A549 (cell line): ENCODE measurements at regions not wholly inside any gene's neighbourhood (a gene's known extent, or its start where the extent isn't known, plus 50 kb on each side); places are given as distances from the start of the nearest gene placed in this dataset.

Experiments used
- ATAC-seq, 2 experiments: fragments of 200-7000 bp in 1 of 2; fragments of >200 bp in 1 of 2; cut with Nextera tagmentation in 1 of 2; cut with Tn5 transposase in 1 of 2; 3 replicates each; pipeline versions ENCODE4 v1.8.0 to v1.9.1; 2018 to 2020; ENCODE audit warnings: mild to moderate bottlenecking in 1 of 2, moderate library complexity in 1 of 2
- CTCF ChIA-PET: fragments of 300-600 bp; sonication (Branson Sonifier 250); formaldehyde crosslinking; extraction: SDS; loops from one replicate; lab custom pipeline; 2021; ENCODE audit warnings: antibody characterized with exemption, inconsistent platforms; lab: Yijun Ruan, JAX
- POLR2A ChIA-PET: fragments of 350-600 bp; formaldehyde crosslinking; extraction: SDS; loops from one replicate; lab custom pipeline; 2021; ENCODE audit warnings: antibody characterized with exemption, inconsistent platforms; lab: Yijun Ruan, JAX
- DNase-seq, 2 experiments: peaks; one replicate each; pipeline versions ENCODE4 v3.0.0 to v3.0.0-alpha.2; 2011 to 2016; ENCODE audit warnings: low read depth in 1 of 2, low spot score in 1 of 2
- FAIRE-seq: peaks from 2 replicates; lab custom pipeline; 2011; peaks lifted over from hg19 to GRCh38; lab: Jason Lieb, UNC
- H3K27ac ChIP-seq, 2 experiments: fragments of >200 bp; sonication (Bioruptor Twin); formaldehyde crosslinking; 3 replicates each; pipeline ENCODE4 v1.5.1; 2016 to 2017
- H3K4me1 ChIP-seq: fragments of >200 bp; sonication (Bioruptor Twin); formaldehyde crosslinking; 3 replicates; pipeline ENCODE4 v1.6.1; 2016
- H3K4me2 ChIP-seq: fragments of >200 bp; sonication (Bioruptor Twin); formaldehyde crosslinking; 3 replicates; pipeline ENCODE4 v1.6.1; 2016
- H3K4me3 ChIP-seq: fragments of >200 bp; sonication (Bioruptor Twin); formaldehyde crosslinking; 3 replicates; pipeline ENCODE4 v1.5.1; 2016
- H3K9me3 ChIP-seq: fragments of >200 bp; sonication (Bioruptor Twin); formaldehyde crosslinking; 3 replicates; pipeline ENCODE4 v1.6.1; 2016
- ATOH8 ChIP-seq: fragments of 250-450 bp; sonication (Bioruptor Pico); IDR thresholded peaks from 2 replicates; pipeline ENCODE4 v1.5.0; 2020; ENCODE audit warnings: low read depth, mild to moderate bottlenecking, moderate library complexity
- CBX8 ChIP-seq: fragments of 200-600 bp; sonication (generic); IDR thresholded peaks from 2 replicates; pipeline ENCODE4 v1.6.1; 2016
- CHD4 ChIP-seq: fragments of 200-600 bp; sonication (generic); IDR thresholded peaks from 2 replicates; pipeline ENCODE4 v1.6.1; 2016; ENCODE audit warnings: antibody characterized with exemption, mild to moderate bottlenecking, borderline replicate concordance
- CTCF ChIP-seq: fragments of >200 bp; sonication (Bioruptor Twin); formaldehyde crosslinking; IDR thresholded peaks from 3 replicates; pipeline ENCODE4 v1.5.1; 2016
- E2F6 ChIP-seq: IDR thresholded peaks from 2 replicates; pipeline ENCODE4 v1.6.1; 2012; ENCODE audit warnings: low read depth, borderline replicate concordance
- EHF ChIP-seq: fragments of 250-450 bp; sonication (Bioruptor Pico); IDR thresholded peaks from 2 replicates; pipeline ENCODE4 v1.5.0; 2020; ENCODE audit warnings: mild to moderate bottlenecking
- ELK1 ChIP-seq: fragments of 150-350 bp; IDR thresholded peaks from 2 replicates; pipeline ENCODE4 v1.6.1; 2014; ENCODE audit warnings: low read depth, mild to moderate bottlenecking, low read length
- EP300 ChIP-seq, 2 experiments: fragments of >200 bp; sonication (Bioruptor Twin); formaldehyde crosslinking; IDR thresholded peaks; 2 replicates in 1 of 2; 3 replicates in 1 of 2; pipeline ENCODE4 v1.6.1; 2016 to 2017
- FOXS1 ChIP-seq: fragments of 250-450 bp; sonication (Bioruptor Pico); IDR thresholded peaks from 2 replicates; pipeline ENCODE4 v1.5.0; 2020; ENCODE audit warnings: mild to moderate bottlenecking, moderate library complexity
- GATA3 ChIP-seq: IDR thresholded peaks from 2 replicates; pipeline ENCODE4 v1.6.1; 2012; ENCODE audit warnings: borderline replicate concordance
- JUN ChIP-seq, 2 experiments: fragments of >200 bp; sonication (Bioruptor Twin); formaldehyde crosslinking; IDR thresholded peaks; 2 replicates in 1 of 2; 3 replicates in 1 of 2; pipeline ENCODE4 v1.6.1; 2016 to 2017
- MAX ChIP-seq: IDR thresholded peaks from 2 replicates; pipeline ENCODE4 v1.6.1; 2012
- MAZ ChIP-seq: fragments of 150-350 bp; IDR thresholded peaks from 2 replicates; pipeline ENCODE4 v1.6.1; 2014; ENCODE audit warnings: antibody characterized with exemption, low read depth, low read length, borderline replicate concordance
- MYC ChIP-seq: IDR thresholded peaks from 2 replicates; pipeline ENCODE4 v1.6.1; 2012; ENCODE audit warnings: mild to moderate bottlenecking, inconsistent platforms, low read length, improper control_type of control experiment, borderline replicate concordance
- NPAS2 ChIP-seq: fragments of 250-450 bp; sonication (Bioruptor Pico); IDR thresholded peaks from 2 replicates; pipeline ENCODE4 v1.8.0; 2022; ENCODE audit warnings: mild to moderate bottlenecking, moderate library complexity, borderline replicate concordance
- PHF8 ChIP-seq: fragments of 200-600 bp; sonication (generic); IDR thresholded peaks from 2 replicates; pipeline ENCODE4 v1.6.1; 2016; ENCODE audit warnings: low read depth, mild to moderate bottlenecking, antibody characterized with exemption, moderate library complexity, borderline replicate concordance
- RARB ChIP-seq: fragments of 250-450 bp; sonication (Bioruptor Pico); IDR thresholded peaks from 2 replicates; pipeline ENCODE4 v1.8.0; 2021; ENCODE audit warnings: mild to moderate bottlenecking, moderate library complexity
- RFX5 ChIP-seq: fragments of 450-650 bp; IDR thresholded peaks from 2 replicates; pipeline ENCODE4 v1.7.1; 2014; ENCODE audit warnings: antibody characterized with exemption, mild to moderate bottlenecking, moderate library complexity
- RNF2 ChIP-seq: fragments of 200-600 bp; sonication (generic); IDR thresholded peaks from 2 replicates; pipeline ENCODE4 v1.6.1; 2016; ENCODE audit warnings: low read depth, mild to moderate bottlenecking, antibody characterized with exemption, moderate library complexity, borderline replicate concordance
- ZFP36 ChIP-seq: fragments of 450-650 bp; IDR thresholded peaks from 2 replicates; pipeline ENCODE4 v1.6.1; 2014; ENCODE audit warnings: borderline replicate concordance; ENCODE audit not compliant: partially characterized antibody
- ZSCAN20 ChIP-seq: fragments of 250-450 bp; sonication (Bioruptor Pico); IDR thresholded peaks from 2 replicates; pipeline ENCODE4 v1.8.0; 2022; ENCODE audit warnings: mild to moderate bottlenecking, moderate library complexity
- WGBS: methylation state at CpG from one replicate; pipeline ENCODE4 v1.1.6; 2017; ENCODE audit errors: missing lambda C conversion rate; 5-methylcytosine and 5-hydroxymethylcytosine counted together
- TF ChIP-seq, protein P1 (sequence below): fragments of >200 bp; sonication (Bioruptor Twin); formaldehyde crosslinking; IDR thresholded peaks from 3 replicates; pipeline ENCODE4 v1.6.1; 2016
- TF ChIP-seq, protein P2 (sequence below): IDR thresholded peaks from 2 replicates; pipeline ENCODE4 v1.6.1; 2012

DNA sequence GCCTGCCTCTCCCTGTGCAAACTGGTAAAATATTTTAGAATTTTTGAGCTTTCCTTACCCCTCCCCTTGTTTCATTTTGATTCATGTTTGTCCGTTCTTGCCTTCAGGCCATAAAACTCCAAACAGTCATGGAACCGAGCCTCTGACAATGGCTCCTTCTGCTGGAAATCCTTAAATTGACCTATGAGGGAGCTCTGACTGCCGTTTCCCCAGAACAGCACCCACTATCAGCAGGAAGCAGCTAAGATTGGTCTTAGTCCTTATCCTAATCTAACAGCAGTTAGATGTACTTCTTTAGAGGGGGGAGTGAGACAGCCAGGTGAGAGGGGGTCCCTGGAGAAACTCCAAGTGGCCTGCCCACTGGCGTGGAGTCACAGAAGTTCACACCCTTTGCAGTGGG, 106.7 kb downstream of the FAM174A start:
- Histone ChIP-seq H3K4me3 (no peak overlapping the region), H3K4me2 (no peak overlapping the region), H3K4me1 (no peaks in the 10 kb centered on the region), H3K9me3 (no peaks in the 10 kb centered on the region), H3K27ac (no peak overlapping the region)
- FAIRE-seq (no peak), DNase-seq (no peak), ATAC-seq (no peak)
- 50% methylated on average over 4 of the region's 4 CpGs for WGBS
- CTCF ChIA-PET, result no interaction called here
- TF ChIP-seq RNF2 (no peak), NPAS2 (CRISPR knock-in tag) (no peak), CHD4 (no peak), GATA3 (no peak)
- TF ChIP-seq, protein P1, sequence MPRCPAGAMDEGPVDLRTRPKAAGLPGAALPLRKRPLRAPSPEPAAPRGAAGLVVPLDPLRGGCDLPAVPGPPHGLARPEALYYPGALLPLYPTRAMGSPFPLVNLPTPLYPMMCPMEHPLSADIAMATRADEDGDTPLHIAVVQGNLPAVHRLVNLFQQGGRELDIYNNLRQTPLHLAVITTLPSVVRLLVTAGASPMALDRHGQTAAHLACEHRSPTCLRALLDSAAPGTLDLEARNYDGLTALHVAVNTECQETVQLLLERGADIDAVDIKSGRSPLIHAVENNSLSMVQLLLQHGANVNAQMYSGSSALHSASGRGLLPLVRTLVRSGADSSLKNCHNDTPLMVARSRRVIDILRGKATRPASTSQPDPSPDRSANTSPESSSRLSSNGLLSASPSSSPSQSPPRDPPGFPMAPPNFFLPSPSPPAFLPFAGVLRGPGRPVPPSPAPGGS, result no peak
- POLR2A ChIA-PET, result no interaction called here

GRCh38 chr5:100643473-100643872, 108.3 kb downstream of the FAM174A start:
- no peak overlapping the region for H3K4me2 ChIP-seq
- DNase-seq (no peak), FAIRE-seq (no peak), ATAC-seq (no peak)
- H3K27ac ChIP-seq, result no peak overlapping the region
- no peak for TF ChIP-seq ELK1
- no peak for TF ChIP-seq ZSCAN20 (CRISPR knock-in tag)
- TF ChIP-seq, protein P2, sequence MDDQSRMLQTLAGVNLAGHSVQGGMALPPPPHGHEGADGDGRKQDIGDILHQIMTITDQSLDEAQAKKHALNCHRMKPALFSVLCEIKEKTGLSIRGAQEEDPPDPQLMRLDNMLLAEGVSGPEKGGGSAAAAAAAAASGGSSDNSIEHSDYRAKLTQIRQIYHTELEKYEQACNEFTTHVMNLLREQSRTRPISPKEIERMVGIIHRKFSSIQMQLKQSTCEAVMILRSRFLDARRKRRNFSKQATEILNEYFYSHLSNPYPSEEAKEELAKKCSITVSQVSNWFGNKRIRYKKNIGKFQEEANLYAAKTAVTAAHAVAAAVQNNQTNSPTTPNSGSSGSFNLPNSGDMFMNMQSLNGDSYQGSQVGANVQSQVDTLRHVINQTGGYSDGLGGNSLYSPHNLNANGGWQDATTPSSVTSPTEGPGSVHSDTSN, result no peak
- no peak for TF ChIP-seq RARB
- no peak for TF ChIP-seq MYC
- TF ChIP-seq ATOH8, result no peak
- no peak for TF ChIP-seq RFX5
- TF ChIP-seq EHF (CRISPR knock-in tag), result no peak
- no peak for TF ChIP-seq CTCF
- TF ChIP-seq E2F6, result no peak
- POLR2A ChIA-PET, result no interaction called here
- 72% methylated on average over 2 of the region's 2 CpGs for WGBS
- no peak overlapping the region for H3K4me3 ChIP-seq
- CTCF ChIA-PET, result no interaction called here
- H3K4me1 ChIP-seq, result no peaks in the 10 kb centered on the region
- H3K9me3 ChIP-seq, result no peaks in the 10 kb centered on the region

DNA sequence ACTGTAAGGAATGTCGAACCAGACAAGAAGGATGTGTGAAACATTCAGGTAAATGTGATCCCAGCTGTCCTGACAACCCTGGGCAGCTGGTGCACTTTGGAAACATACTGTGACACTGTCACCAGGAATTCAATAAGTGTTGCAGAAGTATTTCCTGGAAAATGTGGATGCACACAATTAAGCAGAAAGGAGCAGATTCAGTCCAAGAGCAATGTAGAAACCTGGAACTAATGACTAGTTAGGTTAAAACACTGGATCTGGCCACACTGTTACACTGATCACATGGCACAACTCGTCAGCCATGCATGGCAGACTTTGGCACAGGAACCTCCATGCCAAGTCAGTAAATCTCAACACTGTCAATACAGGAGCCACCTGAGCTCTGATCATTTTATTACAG, 109.0 kb downstream of the FAM174A start:
- ChIA-PET POLR2A (no interaction called here), CTCF (interaction anchor here (1.1 kb wide), 1 partner anchor 21 kb away, joined by 8 read pairs; no protein-coding TSS in a partner anchor)
- no peak for FAIRE-seq
- TF ChIP-seq FOXS1 (CRISPR knock-in tag) (no peak), PHF8 (no peak), CBX8 (no peak), RFX5 (no peak), NPAS2 (CRISPR knock-in tag) (no peak), EP300 (IDR thresholded peaks at IDR 0.05) (no peak), MAX (no peak), ATOH8 (no peak), JUN (IDR thresholded peaks at IDR 0.05) (no peak), GATA3 (no peak), MAZ (no peak), ZFP36 (no peak)
- H3K4me2 ChIP-seq, result no peak overlapping the region
- DNase-seq, result no peak
- ATAC-seq, result no peak
- no peak overlapping the region for H3K27ac ChIP-seq
- H3K9me3 ChIP-seq, result no peaks in the 10 kb centered on the region
- 49% methylated on average over 2 of the region's 2 CpGs for WGBS
- no peaks in the 10 kb centered on the region for H3K4me1 ChIP-seq
- H3K4me3 ChIP-seq, result no peak overlapping the region
